ENCODE measurements at regions not wholly inside any gene's neighbourhood (a gene's known extent, or its start where the extent isn't known, plus 50 kb on each side); places are given as distances from the start of the nearest gene placed in this dataset.

- DNase-seq: no peak
Measured at GRCh38 chr11:70575396-70576060, 177.2 kb downstream of the CTTN start.

GRCh38 chr11:70577258-70577603 lies 178.9 kb downstream of the CTTN start:
- DNase-seq: no peak

- no peak for DNase-seq
Measured at GRCh38 chr11:70577948-70578347, 179.6 kb downstream of the CTTN start.

GRCh38 chr11:70578371-70578770 lies 180.0 kb downstream of the CTTN start:
- no peak for DNase-seq

- DNase-seq: no peak
Measured at GRCh38 chr11:70578831-70579230, 180.5 kb downstream of the CTTN start.

GRCh38 chr11:70579316-70579955 lies 181.1 kb downstream of the CTTN start:
- no peak for DNase-seq

- no peak for DNase-seq
Measured at GRCh38 chr11:70580036-70580805, 181.9 kb downstream of the CTTN start.

GRCh38 chr11:70581991-70582885 lies 183.9 kb downstream of the CTTN start:
- DNase-seq: no peak

- DNase-seq: no peak
Measured at GRCh38 chr11:70582886-70583641, 184.7 kb downstream of the CTTN start.

GRCh38 chr11:70583781-70584218 lies 185.5 kb downstream of the CTTN start:
- DNase-seq: no peak

GRCh38 chr11:70584498-70585235 lies 186.3 kb downstream of the CTTN start:
- DNase-seq: no peak

GRCh38 chr11:70585236-70585545 lies 186.9 kb downstream of the CTTN start:
- no peak for DNase-seq

- no peak for DNase-seq
Measured at GRCh38 chr11:70586261-70587074, 188.1 kb downstream of the CTTN start.

GRCh38 chr11:70587075-70587389 lies 188.7 kb downstream of the CTTN start:
- no peak for DNase-seq

- DNase-seq: no peak
Measured at GRCh38 chr11:70590356-70590991, 192.1 kb downstream of the CTTN start.

- DNase-seq: no peak
Measured at GRCh38 chr11:70592641-70593165, 194.4 kb downstream of the CTTN start.

GRCh38 chr11:70593446-70593983 lies 195.2 kb downstream of the CTTN start:
- DNase-seq: no peak

GRCh38 chr11:70594031-70594430 lies 195.7 kb downstream of the CTTN start:
- no peak for DNase-seq

GRCh38 chr11:70594606-70595005 lies 196.3 kb downstream of the CTTN start:
- no peak for DNase-seq

GRCh38 chr11:70595016-70595415 lies 196.7 kb downstream of the CTTN start:
- no peak for DNase-seq

Data from central memory CD4-positive, alpha-beta T cell (primary cell).